ENCODE measurements at regions not wholly inside any gene's neighbourhood (a gene's known extent, or its start where the extent isn't known, plus 50 kb on each side); places are given as distances from the start of the nearest gene placed in this dataset.

DNA sequence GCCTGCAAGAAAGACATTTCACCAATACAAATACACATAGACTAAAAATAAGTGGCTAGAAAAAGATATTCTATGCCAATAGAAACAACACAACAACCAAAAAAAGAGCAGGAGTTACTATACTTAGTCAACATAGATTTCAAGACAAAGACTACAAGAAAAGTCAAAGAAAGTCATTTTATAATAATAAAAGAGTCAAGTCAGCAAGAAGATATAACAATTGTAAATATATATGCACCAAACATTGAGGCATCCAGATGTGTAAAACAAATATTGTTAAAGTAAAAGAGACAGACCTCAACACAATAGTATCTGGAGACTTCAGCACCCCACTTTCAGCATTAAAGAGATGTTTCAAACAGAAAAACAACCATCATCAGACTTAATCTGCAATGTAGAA, 104.6 kb downstream of the AMY1C start:
- intact Hi-C loops (cut with micrococcal nuclease) = no loop called here
- ChIA-PET POLR2A (no interaction called here), CTCF (no interaction called here)
- no peaks in the 10 kb centered on the region for H3K79me2 ChIP-seq (ENCODE audit: control insufficient read depth, insufficient read depth, low read length)
- no peaks in the 10 kb centered on the region for H3K4me1 Mint-ChIP-seq
- no peak for DNase-seq
- H4K20me1 ChIP-seq (ENCODE audit: control insufficient read depth, insufficient read depth, low read length, poor library complexity, severe bottlenecking) = no peaks in the 10 kb centered on the region
- H3K9ac ChIP-seq (ENCODE audit: low read length) = no peak overlapping the region
- H3K4me1 ChIP-seq (ENCODE audit: control insufficient read depth in 2 of 2, insufficient read depth in 2 of 2, low read length in 2 of 2) = no peaks in the 10 kb centered on the region
- H3K27ac Mint-ChIP-seq = no peak overlapping the region
- H3K4me3 Mint-ChIP-seq = no peak overlapping the region
- H3K27me3 Mint-ChIP-seq = no peaks in the 10 kb centered on the region
- TF ChIP-seq EZH2 (IDR thresholded peaks at IDR 0.05; ENCODE audit: borderline replicate concordance, insufficient read depth, low read depth, low read length, poor library complexity, severe bottlenecking) = no peak
- TF ChIP-seq, protein P1, sequence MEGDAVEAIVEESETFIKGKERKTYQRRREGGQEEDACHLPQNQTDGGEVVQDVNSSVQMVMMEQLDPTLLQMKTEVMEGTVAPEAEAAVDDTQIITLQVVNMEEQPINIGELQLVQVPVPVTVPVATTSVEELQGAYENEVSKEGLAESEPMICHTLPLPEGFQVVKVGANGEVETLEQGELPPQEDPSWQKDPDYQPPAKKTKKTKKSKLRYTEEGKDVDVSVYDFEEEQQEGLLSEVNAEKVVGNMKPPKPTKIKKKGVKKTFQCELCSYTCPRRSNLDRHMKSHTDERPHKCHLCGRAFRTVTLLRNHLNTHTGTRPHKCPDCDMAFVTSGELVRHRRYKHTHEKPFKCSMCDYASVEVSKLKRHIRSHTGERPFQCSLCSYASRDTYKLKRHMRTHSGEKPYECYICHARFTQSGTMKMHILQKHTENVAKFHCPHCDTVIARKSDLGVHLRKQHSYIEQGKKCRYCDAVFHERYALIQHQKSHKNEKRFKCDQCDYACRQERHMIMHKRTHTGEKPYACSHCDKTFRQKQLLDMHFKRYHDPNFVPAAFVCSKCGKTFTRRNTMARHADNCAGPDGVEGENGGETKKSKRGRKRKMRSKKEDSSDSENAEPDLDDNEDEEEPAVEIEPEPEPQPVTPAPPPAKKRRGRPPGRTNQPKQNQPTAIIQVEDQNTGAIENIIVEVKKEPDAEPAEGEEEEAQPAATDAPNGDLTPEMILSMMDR (IDR thresholded peaks at IDR 0.05) = no peak
- H3K4me3 ChIP-seq (ENCODE audit: control extremely low read depth in 1 of 5, extremely low read depth in 1 of 5, insufficient read depth in 1 of 5, low read depth in 2 of 5, low read length in 4 of 5) = no peak overlapping the region
- H2AFZ ChIP-seq (ENCODE audit: insufficient read depth, low read depth, low read length, poor library complexity, severe bottlenecking) = no peak overlapping the region
- H3K4me2 ChIP-seq (replicated peaks; ENCODE audit: low read depth, low read length, poor library complexity, severe bottlenecking) = no peak overlapping the region
- H3K36me3 ChIP-seq (replicated peaks in 1 of 2; ENCODE audit: control extremely low read depth in 1 of 2, control insufficient read depth in 1 of 2, extremely low read depth in 1 of 2, insufficient read depth in 2 of 2, low read length in 1 of 2) = no peaks in the 10 kb centered on the region
- H3K9me3 Mint-ChIP-seq (ENCODE audit: insufficient read depth) = peaks cover 14% of the 10 kb centered on the region
- no peaks in the 10 kb centered on the region for H3K27me3 ChIP-seq (replicated peaks in 1 of 4; ENCODE audit: control extremely low read depth in 1 of 4, control insufficient read depth in 3 of 4, insufficient read depth in 4 of 4, low read length in 3 of 4)
- no peaks in the 10 kb centered on the region for H3K9me3 ChIP-seq (ENCODE audit: control extremely low read depth in 1 of 3, control insufficient read depth in 2 of 3, insufficient read depth in 1 of 3, low read length in 2 of 3)
- no peak for ATAC-seq (ENCODE audit: low read depth)
- no peak overlapping the region for H3K27ac ChIP-seq (ENCODE audit: low read length in 2 of 2)

DNA sequence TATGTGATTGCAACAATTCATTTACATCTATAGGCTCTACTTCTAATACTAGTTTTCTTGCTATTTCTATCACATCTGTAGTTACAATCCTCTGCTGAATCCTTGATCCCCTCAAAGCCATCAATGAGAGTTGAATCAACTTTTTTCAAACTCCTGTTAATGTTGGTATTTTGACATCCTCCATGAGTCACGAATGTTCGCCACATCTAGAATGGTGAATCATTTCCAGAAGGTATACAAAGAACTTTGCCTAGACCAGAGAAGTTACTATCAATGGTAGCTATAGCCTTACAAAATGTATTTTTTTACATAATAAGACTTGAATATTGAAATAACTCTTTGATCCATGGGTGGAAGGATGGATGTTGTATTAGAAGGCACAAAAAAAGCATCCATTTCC, 110.0 kb downstream of the AMY1C start:
- ATAC-seq (ENCODE audit: low read depth) = no peak

More for the DNA sequence above, 110.0 kb downstream of the AMY1C start:
- no peak for DNase-seq
- no peak overlapping the region for H3K27ac ChIP-seq (ENCODE audit: low read length in 2 of 2)
- Mint-ChIP-seq H3K27ac (no peak overlapping the region), H3K27me3 (no peaks in the 10 kb centered on the region), H3K4me1 (no peaks in the 10 kb centered on the region), H3K9me3 (ENCODE audit: insufficient read depth) (peaks cover 13% of the 10 kb centered on the region), H3K4me3 (no peak overlapping the region)
- H2AFZ ChIP-seq (ENCODE audit: insufficient read depth, low read depth, low read length, poor library complexity, severe bottlenecking) = no peak overlapping the region
- H3K4me2 ChIP-seq (replicated peaks; ENCODE audit: low read depth, low read length, poor library complexity, severe bottlenecking) = no peak overlapping the region
- 83% methylated on average over 1 of the region's 2 CpGs for WGBS (ENCODE audit: insufficient coverage)
- H3K79me2 ChIP-seq (ENCODE audit: control insufficient read depth, insufficient read depth, low read length) = no peaks in the 10 kb centered on the region
- H3K9me3 ChIP-seq (ENCODE audit: control extremely low read depth in 1 of 3, control insufficient read depth in 2 of 3, insufficient read depth in 1 of 3, low read length in 2 of 3) = peaks cover 0 to 1% (median 0%) of the 10 kb centered on the region in 3 donors
- TF ChIP-seq EZH2 (IDR thresholded peaks at IDR 0.05; ENCODE audit: borderline replicate concordance, insufficient read depth, low read depth, low read length, poor library complexity, severe bottlenecking) = no peak
- TF ChIP-seq, protein P1 (IDR thresholded peaks at IDR 0.05) = no peak
- no peaks in the 10 kb centered on the region for H3K4me1 ChIP-seq (ENCODE audit: control insufficient read depth in 2 of 2, insufficient read depth in 2 of 2, low read length in 2 of 2)
- intact Hi-C loops (cut with micrococcal nuclease) = no loop called here
- CTCF ChIA-PET = no interaction called here
- H3K4me3 ChIP-seq (ENCODE audit: control extremely low read depth in 1 of 5, extremely low read depth in 1 of 5, insufficient read depth in 1 of 5, low read depth in 2 of 5, low read length in 4 of 5) = no peak overlapping the region
- H3K9ac ChIP-seq (ENCODE audit: low read length) = no peak overlapping the region
- no peaks in the 10 kb centered on the region for H4K20me1 ChIP-seq (ENCODE audit: control insufficient read depth, insufficient read depth, low read length, poor library complexity, severe bottlenecking)
- no peaks in the 10 kb centered on the region for H3K27me3 ChIP-seq (replicated peaks in 1 of 4; ENCODE audit: control extremely low read depth in 1 of 4, control insufficient read depth in 3 of 4, insufficient read depth in 4 of 4, low read length in 3 of 4)
- no peaks in the 10 kb centered on the region for H3K36me3 ChIP-seq (replicated peaks in 1 of 2; ENCODE audit: control extremely low read depth in 1 of 2, control insufficient read depth in 1 of 2, extremely low read depth in 1 of 2, insufficient read depth in 2 of 2, low read length in 1 of 2)
- POLR2A ChIA-PET = no interaction called here
